Liver (tissue), 8 donors: ENCODE measurements at regions not wholly inside any gene's neighbourhood (a gene's known extent, or its start where the extent isn't known, plus 50 kb on each side); places are given as distances from the start of the nearest gene placed in this dataset.

Experiments used
- DNase-seq: peaks from one replicate; pipeline ENCODE4 v3.0.0-alpha.2; 2017; ENCODE audit warnings: low spot score
- H3K27ac ChIP-seq, 2 donors: one replicate each; pipeline ENCODE4 v1.7.0; 2013; ENCODE audit warnings: inconsistent platforms in 2 of 2, low read length in 2 of 2, control low read depth in 1 of 2, low read depth in 1 of 2, mild to moderate bottlenecking in 1 of 2
- H3K27me3 ChIP-seq, 4 donors: one replicate each; pipeline versions ENCODE4 v1.6.1 to v1.7.0; 2013; ENCODE audit warnings: low read length in 3 of 4, inconsistent platforms in 1 of 4, mild to moderate bottlenecking in 1 of 4, moderate library complexity in 1 of 4; ENCODE audit not compliant: control insufficient read depth in 4 of 4, insufficient read depth in 4 of 4
- H3K36me3 ChIP-seq, 4 donors: one replicate each; pipeline versions ENCODE4 v1.6.1 to v1.7.0; 2013; ENCODE audit warnings: low read length in 3 of 4, mild to moderate bottlenecking in 3 of 4, low read depth in 1 of 4, moderate library complexity in 1 of 4; ENCODE audit not compliant: control insufficient read depth in 4 of 4, insufficient read depth in 3 of 4
- H3K4me1 ChIP-seq, 4 donors: one replicate each; pipeline versions ENCODE4 v1.6.1 to v1.7.0; 2013; ENCODE audit warnings: low read length in 3 of 4, mild to moderate bottlenecking in 3 of 4, moderate library complexity in 1 of 4; ENCODE audit not compliant: control insufficient read depth in 4 of 4, insufficient read depth in 4 of 4
- H3K4me3 ChIP-seq, 3 donors: one replicate each; pipeline versions ENCODE4 v1.6.1 to v1.7.0; 2013; ENCODE audit warnings: low read length in 3 of 3, control low read depth in 1 of 3, low read depth in 1 of 3, mild to moderate bottlenecking in 1 of 3
- H3K9ac ChIP-seq, 2 donors: one replicate each; pipeline ENCODE4 v1.7.0; 2013; ENCODE audit warnings: low read length in 2 of 2, mild to moderate bottlenecking in 2 of 2, moderate library complexity in 2 of 2, control low read depth in 1 of 2, low read depth in 1 of 2
- H3K9me3 ChIP-seq, 4 donors: one replicate each; pipeline versions ENCODE4 v1.6.1 to v1.7.0; 2013; ENCODE audit warnings: low read length in 3 of 4; ENCODE audit not compliant: control insufficient read depth in 4 of 4
- EGR1 ChIP-seq, 2 donors: IDR thresholded peaks; 2 replicates each; pipeline ENCODE4 v1.6.1; 2016 to 2018; ENCODE audit warnings: antibody characterized with exemption in 2 of 2, low read depth in 2 of 2
- FOXA1 ChIP-seq: IDR thresholded peaks from 2 replicates; pipeline ENCODE4 v1.6.1; 2016; ENCODE audit warnings: antibody characterized with exemption
- FOXA2 ChIP-seq: IDR thresholded peaks from 2 replicates; pipeline ENCODE4 v1.6.1; 2016; ENCODE audit warnings: antibody characterized with exemption
- GABPA ChIP-seq, 2 donors: IDR thresholded peaks in 1 of 2; conservative IDR thresholded peaks in 1 of 2; 2 replicates each; pipeline ENCODE4 v1.6.1; 2016; ENCODE audit warnings: antibody characterized with exemption in 2 of 2, mild to moderate bottlenecking in 1 of 2, moderate library complexity in 1 of 2
- HNF4A ChIP-seq, 2 donors: conservative IDR thresholded peaks; 2 replicates each; pipeline ENCODE4 v1.6.1; 2016; ENCODE audit warnings: antibody characterized with exemption in 2 of 2, mild to moderate bottlenecking in 2 of 2
- HNF4G ChIP-seq: IDR thresholded peaks from 2 replicates; pipeline ENCODE4 v1.6.1; 2016; ENCODE audit warnings: antibody characterized with exemption
- JUND ChIP-seq, 2 donors: IDR thresholded peaks; 2 replicates each; pipeline ENCODE4 v1.6.1; 2016; ENCODE audit warnings: antibody characterized with exemption in 2 of 2
- NR2F2 ChIP-seq: IDR thresholded peaks from 2 replicates; pipeline ENCODE4 v1.6.1; 2016; ENCODE audit warnings: antibody characterized with exemption
- RAD21 ChIP-seq, 2 donors: IDR thresholded peaks; 2 replicates each; pipeline ENCODE4 v1.6.1; 2016; ENCODE audit warnings: antibody characterized with exemption in 2 of 2, mild to moderate bottlenecking in 2 of 2
- RXRA ChIP-seq, 2 donors: IDR thresholded peaks; 2 replicates each; pipeline ENCODE4 v1.6.1; 2017 to 2018; ENCODE audit warnings: antibody characterized with exemption in 2 of 2, mild to moderate bottlenecking in 1 of 2
- SP1 ChIP-seq: IDR thresholded peaks from 2 replicates; pipeline ENCODE4 v1.6.1; 2018; ENCODE audit warnings: antibody characterized with exemption, mild to moderate bottlenecking
- TAF1 ChIP-seq: conservative IDR thresholded peaks from 2 replicates; pipeline ENCODE4 v1.6.1; 2016; ENCODE audit warnings: antibody characterized with exemption, mild to moderate bottlenecking
- YY1 ChIP-seq: IDR thresholded peaks from 2 replicates; pipeline ENCODE4 v1.6.1; 2016; ENCODE audit warnings: antibody characterized with exemption, mild to moderate bottlenecking
- WGBS: extraction: QIAGEN DNeasy Blood & Tissue Kit; methylation state at CpG from one replicate; pipeline ENCODE4 v1.1.7; 2013; 5-methylcytosine and 5-hydroxymethylcytosine counted together
- TF ChIP-seq, protein P1 (sequence below): IDR thresholded peaks from 2 replicates; pipeline ENCODE4 v1.6.1; 2016; ENCODE audit warnings: antibody characterized with exemption
- TF ChIP-seq, protein P2 (sequence below): IDR thresholded peaks from 2 replicates; pipeline ENCODE4 v1.6.1; 2016; ENCODE audit warnings: antibody characterized with exemption, mild to moderate bottlenecking
- TF ChIP-seq, protein P3 (sequence below): fragments of 150-350 bp; IDR thresholded peaks from 2 replicates; pipeline ENCODE4 v1.5.1; 2017; ENCODE audit warnings: improper control_type of control experiment, low read depth, low read length; ENCODE audit not compliant: missing input control
- TF ChIP-seq, protein P4 (sequence below): IDR thresholded peaks from 2 replicates; pipeline ENCODE4 v1.6.1; 2016; ENCODE audit warnings: antibody characterized with exemption
- TF ChIP-seq, protein P5 (sequence below): IDR thresholded peaks from 2 replicates; pipeline ENCODE4 v1.6.1; 2016; ENCODE audit warnings: antibody characterized with exemption
- donor health status: healthy.
- donor health status: healthy.
- donor health status: healthy.
- donor health status: healthy.
- donor health status: healthy.

DNA sequence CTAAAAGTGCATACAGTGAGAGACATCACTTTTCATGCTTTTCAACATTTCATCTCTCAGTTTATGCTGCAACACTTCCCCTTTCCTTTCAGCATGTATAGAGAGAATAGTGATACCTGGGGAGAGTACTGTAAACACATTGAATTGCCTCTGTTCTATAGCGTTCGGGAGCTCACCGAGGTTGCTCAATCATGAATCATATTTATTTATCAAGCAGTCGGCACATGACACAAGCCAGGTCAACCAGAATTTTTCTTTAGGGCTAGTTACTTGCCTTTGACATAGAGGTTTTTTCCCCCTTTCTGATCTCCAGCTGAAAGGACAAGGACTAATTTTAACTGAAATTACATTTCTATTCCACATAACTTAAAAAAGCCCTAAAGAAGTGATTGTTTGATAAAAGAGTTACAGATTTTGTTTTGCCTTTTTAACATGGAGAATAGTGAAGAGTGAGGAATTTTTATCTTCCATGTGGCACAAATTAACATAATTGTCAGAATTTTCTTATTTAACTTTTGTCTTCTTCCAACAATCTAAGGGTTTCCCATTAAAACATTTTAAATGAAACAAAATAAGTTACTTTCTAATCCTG lies 690.9 kb upstream of the TMEFF2 start:
- Histone ChIP-seq H3K4me3 (no peak overlapping the region), H3K9ac (no peak overlapping the region), H3K27ac (no peak overlapping the region), H3K9me3 (no peaks in the 10 kb centered on the region), H3K27me3 (no peaks in the 10 kb centered on the region), H3K4me1 (no peaks in the 10 kb centered on the region), H3K36me3 (no peaks in the 10 kb centered on the region)
- TF ChIP-seq NR2F2 (no peak), HNF4A (conservative IDR thresholded peaks at IDR 0.05) (no peak), FOXA1 (no peak), SP1 (no peak), EGR1 (IDR thresholded peaks at IDR 0.05; ENCODE audit: low read depth in 2 of 2) (no peak), YY1 (no peak), JUND (IDR thresholded peaks at IDR 0.05) (no peak), RAD21 (IDR thresholded peaks at IDR 0.05) (no peak), GABPA (IDR thresholded peaks at IDR 0.05 in 1 of 2, conservative IDR thresholded peaks at IDR 0.05 in 1 of 2) (no peak), RXRA (IDR thresholded peaks at IDR 0.05) (no peak)
- TF ChIP-seq, protein P1, sequence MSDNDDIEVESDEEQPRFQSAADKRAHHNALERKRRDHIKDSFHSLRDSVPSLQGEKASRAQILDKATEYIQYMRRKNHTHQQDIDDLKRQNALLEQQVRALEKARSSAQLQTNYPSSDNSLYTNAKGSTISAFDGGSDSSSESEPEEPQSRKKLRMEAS, result no peak
- TF ChIP-seq, protein P2, sequence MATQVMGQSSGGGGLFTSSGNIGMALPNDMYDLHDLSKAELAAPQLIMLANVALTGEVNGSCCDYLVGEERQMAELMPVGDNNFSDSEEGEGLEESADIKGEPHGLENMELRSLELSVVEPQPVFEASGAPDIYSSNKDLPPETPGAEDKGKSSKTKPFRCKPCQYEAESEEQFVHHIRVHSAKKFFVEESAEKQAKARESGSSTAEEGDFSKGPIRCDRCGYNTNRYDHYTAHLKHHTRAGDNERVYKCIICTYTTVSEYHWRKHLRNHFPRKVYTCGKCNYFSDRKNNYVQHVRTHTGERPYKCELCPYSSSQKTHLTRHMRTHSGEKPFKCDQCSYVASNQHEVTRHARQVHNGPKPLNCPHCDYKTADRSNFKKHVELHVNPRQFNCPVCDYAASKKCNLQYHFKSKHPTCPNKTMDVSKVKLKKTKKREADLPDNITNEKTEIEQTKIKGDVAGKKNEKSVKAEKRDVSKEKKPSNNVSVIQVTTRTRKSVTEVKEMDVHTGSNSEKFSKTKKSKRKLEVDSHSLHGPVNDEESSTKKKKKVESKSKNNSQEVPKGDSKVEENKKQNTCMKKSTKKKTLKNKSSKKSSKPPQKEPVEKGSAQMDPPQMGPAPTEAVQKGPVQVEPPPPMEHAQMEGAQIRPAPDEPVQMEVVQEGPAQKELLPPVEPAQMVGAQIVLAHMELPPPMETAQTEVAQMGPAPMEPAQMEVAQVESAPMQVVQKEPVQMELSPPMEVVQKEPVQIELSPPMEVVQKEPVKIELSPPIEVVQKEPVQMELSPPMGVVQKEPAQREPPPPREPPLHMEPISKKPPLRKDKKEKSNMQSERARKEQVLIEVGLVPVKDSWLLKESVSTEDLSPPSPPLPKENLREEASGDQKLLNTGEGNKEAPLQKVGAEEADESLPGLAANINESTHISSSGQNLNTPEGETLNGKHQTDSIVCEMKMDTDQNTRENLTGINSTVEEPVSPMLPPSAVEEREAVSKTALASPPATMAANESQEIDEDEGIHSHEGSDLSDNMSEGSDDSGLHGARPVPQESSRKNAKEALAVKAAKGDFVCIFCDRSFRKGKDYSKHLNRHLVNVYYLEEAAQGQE, result no peak
- no peak for DNase-seq
- 11% methylated on average over 4 of the region's 4 CpGs for WGBS

DNA sequence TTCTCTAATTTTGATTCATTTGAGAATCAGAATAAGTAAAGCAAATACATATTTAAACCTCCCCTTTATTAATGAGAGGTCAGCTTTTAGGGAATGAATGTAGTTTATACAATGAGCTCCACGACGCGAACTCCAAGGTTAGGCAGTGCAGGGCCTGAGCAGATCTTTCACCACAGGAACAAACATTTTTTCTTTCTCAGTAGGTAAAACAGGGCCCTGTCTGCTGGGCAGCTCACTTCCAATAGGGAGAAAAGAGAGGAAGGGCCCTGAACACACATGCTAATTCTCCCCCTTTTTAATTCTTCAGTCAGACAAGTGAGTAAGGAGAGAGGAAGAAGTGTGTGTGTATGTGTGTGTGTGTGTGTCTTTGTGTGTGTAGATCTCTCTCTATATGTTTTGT lies 682.4 kb upstream of the TMEFF2 start:
- TF ChIP-seq, protein P2, result no peak
- TF ChIP-seq GABPA (IDR thresholded peaks at IDR 0.05 in 1 of 2, conservative IDR thresholded peaks at IDR 0.05 in 1 of 2) (no peak), SP1 (no peak), FOXA2 (no peak), EGR1 (IDR thresholded peaks at IDR 0.05; ENCODE audit: low read depth in 2 of 2) (no peak), TAF1 (no peak), YY1 (no peak), RAD21 (IDR thresholded peaks at IDR 0.05) (no peak), RXRA (IDR thresholded peaks at IDR 0.05) (no peak), FOXA1 (no peak), HNF4G (no peak)
- TF ChIP-seq, protein P3, sequence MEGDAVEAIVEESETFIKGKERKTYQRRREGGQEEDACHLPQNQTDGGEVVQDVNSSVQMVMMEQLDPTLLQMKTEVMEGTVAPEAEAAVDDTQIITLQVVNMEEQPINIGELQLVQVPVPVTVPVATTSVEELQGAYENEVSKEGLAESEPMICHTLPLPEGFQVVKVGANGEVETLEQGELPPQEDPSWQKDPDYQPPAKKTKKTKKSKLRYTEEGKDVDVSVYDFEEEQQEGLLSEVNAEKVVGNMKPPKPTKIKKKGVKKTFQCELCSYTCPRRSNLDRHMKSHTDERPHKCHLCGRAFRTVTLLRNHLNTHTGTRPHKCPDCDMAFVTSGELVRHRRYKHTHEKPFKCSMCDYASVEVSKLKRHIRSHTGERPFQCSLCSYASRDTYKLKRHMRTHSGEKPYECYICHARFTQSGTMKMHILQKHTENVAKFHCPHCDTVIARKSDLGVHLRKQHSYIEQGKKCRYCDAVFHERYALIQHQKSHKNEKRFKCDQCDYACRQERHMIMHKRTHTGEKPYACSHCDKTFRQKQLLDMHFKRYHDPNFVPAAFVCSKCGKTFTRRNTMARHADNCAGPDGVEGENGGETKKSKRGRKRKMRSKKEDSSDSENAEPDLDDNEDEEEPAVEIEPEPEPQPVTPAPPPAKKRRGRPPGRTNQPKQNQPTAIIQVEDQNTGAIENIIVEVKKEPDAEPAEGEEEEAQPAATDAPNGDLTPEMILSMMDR, result no peak
- TF ChIP-seq, protein P4, sequence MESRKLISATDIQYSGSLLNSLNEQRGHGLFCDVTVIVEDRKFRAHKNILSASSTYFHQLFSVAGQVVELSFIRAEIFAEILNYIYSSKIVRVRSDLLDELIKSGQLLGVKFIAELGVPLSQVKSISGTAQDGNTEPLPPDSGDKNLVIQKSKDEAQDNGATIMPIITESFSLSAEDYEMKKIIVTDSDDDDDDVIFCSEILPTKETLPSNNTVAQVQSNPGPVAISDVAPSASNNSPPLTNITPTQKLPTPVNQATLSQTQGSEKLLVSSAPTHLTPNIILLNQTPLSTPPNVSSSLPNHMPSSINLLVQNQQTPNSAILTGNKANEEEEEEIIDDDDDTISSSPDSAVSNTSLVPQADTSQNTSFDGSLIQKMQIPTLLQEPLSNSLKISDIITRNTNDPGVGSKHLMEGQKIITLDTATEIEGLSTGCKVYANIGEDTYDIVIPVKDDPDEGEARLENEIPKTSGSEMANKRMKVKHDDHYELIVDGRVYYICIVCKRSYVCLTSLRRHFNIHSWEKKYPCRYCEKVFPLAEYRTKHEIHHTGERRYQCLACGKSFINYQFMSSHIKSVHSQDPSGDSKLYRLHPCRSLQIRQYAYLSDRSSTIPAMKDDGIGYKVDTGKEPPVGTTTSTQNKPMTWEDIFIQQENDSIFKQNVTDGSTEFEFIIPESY, result no peak
- TF ChIP-seq, protein P5, sequence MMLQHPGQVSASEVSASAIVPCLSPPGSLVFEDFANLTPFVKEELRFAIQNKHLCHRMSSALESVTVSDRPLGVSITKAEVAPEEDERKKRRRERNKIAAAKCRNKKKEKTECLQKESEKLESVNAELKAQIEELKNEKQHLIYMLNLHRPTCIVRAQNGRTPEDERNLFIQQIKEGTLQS, result no peak
- 85% methylated on average over 3 of the region's 3 CpGs for WGBS

More for the DNA sequence above, 682.4 kb upstream of the TMEFF2 start:
- Histone ChIP-seq H3K27me3 (no peaks in the 10 kb centered on the region), H3K9me3 (no peaks in the 10 kb centered on the region), H3K4me3 (no peak overlapping the region), H3K36me3 (no peaks in the 10 kb centered on the region), H3K9ac (no peak overlapping the region), H3K4me1 (no peaks in the 10 kb centered on the region), H3K27ac (no peak overlapping the region)
- no peak for DNase-seq
